HG02642 (cell line): ENCODE measurements at regions not wholly inside any gene's neighbourhood (a gene's known extent, or its start where the extent isn't known, plus 50 kb on each side); places are given as distances from the start of the nearest gene placed in this dataset.
"Not testable (repeated sequence)": the region's sequence is repeated elsewhere in the genome, so short reads cannot be mapped to it uniquely, and the experiment has no call there.

Source experiments
- ATAC-seq: cut with Tn5 transposase; IDR thresholded peaks from one replicate; pipeline ENCODE4 v1.9.1; 2021; ENCODE audit warnings: mild to moderate bottlenecking; ENCODE audit not compliant: unreplicated experiment, poor library complexity

DNA sequence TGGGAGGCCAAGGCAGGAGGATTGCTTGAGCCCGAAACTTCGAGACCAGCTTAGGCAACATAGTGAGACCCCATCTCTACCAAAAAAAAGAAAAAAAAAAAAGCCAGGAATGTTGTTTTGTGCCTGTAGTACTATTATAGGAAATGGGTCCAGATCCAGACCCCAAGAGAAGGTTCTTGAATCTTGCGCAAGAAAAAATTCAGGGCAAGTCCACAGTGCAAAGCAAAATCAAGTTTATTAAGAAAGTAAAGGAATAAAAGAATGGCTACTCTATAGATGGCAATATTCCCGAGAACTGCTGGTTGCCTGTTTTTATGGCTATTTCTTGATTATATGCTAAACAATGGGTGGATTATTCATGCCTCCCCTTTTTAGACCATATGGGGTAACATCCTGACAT, 51.2 kb upstream of the RDX start:
- no peak for ATAC-seq

DNA sequence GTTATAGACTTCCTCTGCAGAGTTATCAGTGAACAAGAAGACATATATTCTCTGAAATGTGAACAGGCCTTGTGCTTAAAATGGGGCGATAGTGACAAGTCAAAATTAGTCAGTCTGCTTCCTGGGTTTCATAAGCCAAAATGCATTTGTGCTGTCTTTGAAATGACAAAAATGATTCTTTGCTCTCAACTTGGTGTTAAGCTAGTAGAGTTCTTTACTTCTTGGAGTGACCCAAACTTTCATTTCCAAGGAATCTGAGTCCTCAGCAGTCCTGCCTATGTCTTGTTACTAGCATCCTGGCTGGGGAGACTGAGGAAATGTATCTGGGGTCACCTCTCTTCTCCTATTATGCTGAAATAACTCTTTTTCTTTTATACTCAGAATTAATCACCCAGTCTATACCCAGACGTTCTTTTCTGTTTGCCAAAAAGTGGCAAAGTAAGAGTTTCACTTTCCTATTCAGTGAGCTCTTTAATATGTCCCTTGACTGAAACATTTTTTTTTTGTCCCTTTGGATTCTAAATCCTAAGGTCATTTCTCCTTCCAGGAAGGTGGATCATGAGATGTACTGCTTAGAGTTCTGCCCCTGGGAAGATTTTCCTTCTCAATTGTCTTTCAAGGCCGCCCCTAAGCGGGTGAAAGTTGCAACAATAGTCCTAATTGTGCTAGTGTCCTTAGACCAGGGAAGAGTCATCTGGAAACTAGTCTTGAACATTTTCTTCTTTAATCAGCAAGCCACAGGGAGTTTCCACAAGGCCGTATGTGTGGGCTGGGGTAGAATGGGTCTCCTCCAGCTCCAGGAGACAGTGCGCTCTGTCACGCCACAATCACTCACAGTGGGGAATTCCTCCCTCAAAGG, 53.0 kb upstream of the RDX start:
- ATAC-seq, result peak; percentile 80

- ATAC-seq, result not testable (repeated sequence)
Measured at GRCh38 chr11:110349997-110350383, 53.6 kb upstream of the RDX start.

GRCh38 chr11:110355011-110355744, 58.8 kb upstream of the RDX start:
- no peak for ATAC-seq

DNA sequence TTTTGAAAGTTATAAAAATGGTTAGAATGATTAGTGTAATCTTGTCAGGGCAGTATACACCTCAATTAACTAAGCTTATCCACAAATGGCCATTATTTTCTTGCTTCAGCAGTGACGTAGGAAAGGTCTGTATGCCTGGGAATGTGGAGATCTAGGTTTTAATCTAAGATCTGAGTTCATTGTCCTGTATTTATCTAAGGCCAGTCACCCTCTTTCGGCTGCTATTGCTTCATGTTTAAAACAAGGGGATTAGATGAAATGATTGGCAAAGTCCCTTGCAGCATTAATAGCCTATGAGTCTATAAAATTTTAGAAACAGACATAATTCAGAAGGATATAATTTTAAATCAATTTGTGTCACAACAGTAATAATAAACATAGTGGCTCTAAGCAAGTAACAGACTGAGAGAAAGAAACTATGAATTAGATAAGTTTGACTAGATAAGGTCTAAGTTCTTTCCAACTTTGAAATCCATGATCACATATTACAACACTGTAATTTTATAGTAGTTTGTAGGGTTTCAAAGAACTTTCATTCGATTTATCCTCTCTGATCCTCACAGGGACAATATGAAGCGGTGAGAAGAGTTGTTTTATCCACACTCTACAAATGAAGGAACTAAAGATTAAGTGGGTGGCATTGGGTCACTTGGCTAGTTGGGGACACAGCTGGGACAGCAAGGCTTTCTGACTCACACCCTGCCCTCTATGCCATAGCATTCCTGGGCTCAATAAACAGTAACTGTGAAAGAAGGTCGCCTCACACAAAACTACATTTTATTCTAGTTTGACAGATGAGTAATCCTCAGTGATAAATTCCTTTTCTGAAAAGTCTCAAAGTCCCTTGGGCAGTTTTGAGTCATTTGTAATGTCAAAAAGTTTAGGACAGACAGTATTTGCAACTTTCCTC, 60.6 kb upstream of the RDX start:
- no peak for ATAC-seq

DNA sequence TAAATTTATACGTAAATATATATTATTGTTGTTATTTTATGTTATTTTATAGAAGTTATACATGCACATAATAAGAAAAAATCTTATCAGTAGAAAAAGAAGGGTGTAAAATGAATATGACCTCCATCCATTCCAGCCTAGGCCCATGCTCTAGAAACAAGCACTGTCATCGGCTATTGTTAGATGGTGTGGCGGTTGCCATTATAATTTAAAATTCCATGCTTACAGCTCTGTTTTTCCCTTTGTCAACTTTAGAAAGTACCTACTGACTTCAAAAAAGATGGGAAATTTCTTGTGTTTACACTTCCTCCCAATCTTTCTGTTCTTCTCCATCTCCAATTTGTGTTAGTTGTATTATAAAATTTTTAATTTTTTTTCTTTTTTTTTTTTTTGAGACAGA, 61.9 kb upstream of the RDX start:
- no peak for ATAC-seq

DNA sequence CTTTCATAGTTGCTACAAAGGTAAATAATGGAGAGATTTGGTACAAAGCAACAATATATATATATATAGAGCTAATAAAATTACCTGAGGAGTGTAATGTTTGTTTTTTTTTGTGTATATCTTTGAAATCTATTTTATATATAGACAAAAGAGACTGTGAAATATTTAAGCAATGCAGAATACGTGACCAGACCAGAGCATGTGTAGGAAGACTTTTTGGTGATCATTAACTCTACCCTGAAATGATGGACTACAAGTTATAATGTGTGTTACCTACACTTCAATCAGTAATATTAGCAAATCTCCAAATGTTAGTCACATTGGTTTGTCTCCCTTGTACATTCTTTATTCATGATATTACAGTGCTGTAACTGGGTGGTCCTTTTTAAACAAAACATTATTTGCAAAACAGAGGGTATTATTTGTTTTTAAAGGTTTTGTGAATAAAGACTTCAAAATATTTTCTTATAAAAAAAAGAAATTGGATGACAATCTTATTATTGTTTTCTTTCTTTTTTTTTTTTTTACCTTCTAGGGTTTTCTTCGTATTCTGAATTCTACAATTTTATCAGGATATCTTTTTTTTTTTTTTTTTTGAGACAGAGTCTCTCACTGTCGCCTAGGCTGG, 64.5 kb upstream of the RDX start:
- ATAC-seq, result not testable (repeated sequence)

GRCh38 chr11:110362971-110363509, 66.6 kb upstream of the RDX start:
- no peak for ATAC-seq

DNA sequence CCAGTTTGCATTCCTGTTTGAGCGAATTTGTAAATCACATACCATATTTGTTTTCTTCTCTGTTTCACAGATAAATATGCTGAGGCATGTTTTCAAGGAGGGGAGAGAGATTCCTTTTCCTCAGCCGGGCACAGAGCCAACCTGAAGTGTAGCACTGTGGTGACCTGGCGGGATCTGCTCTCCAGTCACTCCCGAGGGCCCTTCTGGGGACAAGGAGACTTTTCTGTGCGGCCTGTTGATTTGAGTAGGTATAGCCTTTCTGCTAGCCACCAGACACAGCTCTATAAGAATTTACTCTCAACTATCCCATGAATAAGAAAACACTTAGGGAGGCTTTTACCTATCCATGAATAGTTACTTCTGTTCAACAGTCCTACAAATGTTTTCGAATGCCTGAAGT, 63.5 kb upstream of the FDX1 start:
- ATAC-seq, result no peak

GRCh38 chr11:110367571-110367970, 62.2 kb upstream of the FDX1 start:
- no peak for ATAC-seq

DNA sequence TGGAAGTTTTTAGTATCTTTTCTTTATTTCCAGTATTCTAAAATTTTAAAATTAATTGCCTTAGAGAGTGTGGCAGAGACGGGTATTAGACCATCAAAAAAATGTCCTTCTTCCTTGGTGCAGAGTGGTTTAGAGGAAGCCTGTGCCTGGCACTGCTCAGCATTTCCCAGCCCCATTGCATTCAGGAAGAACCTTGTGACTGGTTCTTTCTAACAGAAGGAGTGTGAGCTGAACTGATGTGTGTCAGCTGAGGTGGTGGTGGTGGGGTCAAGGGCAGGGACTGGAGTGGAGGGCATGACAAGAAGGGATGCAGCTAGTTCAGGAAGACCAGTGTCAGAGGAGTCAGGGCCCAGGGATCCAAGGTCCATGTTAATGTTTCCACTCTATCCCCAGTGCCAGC, 58.7 kb upstream of the FDX1 start:
- no peak for ATAC-seq

DNA sequence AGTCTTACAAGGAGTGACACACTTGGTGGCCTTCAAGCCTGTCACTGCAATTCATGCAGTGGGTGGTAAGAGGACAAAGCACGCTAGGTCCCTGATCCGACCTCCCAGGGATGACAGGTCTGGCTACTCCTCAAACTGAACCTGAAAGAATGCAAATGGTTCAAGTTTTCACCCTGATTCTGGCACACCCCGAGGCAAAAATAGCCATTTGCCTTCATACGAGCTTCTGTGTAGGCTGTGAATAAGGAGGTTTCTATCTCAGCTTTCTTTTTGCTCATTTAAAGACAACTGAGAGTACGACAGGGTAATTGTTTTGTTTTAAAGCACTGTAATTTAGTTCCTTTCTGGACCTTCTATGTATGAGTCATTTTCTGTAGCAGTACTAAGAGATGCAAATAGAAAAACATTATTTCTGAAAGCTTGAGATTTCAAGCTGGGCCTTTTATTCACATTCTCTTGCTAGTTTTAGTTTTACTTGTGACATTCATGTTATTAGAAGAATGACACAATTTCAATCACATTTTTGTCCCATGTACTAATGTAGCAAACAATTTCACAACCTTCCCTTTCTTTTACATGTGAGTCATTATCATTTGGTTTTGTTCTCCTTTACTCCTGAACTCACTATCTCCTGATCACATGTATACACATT, 56.6 kb upstream of the FDX1 start:
- ATAC-seq, result peak; percentile 88

DNA sequence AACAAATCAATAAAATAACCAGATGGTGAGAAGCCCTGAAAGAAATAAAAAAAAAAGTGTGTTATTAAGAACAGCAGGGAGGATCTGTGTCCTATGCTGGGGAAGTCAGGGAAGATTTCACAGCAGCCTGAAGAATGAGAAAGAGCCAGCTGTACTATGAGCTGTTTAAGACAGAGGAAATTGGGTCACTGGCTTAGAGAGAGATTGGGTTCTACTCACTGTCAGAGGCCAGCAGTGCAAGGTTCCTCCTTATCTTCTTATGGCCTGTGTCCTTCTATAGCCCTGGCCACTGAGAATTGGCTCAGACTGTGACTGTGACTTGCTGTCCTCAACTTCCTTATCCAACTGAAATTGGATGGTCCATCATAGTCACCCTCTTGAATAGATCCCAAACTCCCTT, 54.8 kb upstream of the FDX1 start:
- ATAC-seq, result no peak

DNA sequence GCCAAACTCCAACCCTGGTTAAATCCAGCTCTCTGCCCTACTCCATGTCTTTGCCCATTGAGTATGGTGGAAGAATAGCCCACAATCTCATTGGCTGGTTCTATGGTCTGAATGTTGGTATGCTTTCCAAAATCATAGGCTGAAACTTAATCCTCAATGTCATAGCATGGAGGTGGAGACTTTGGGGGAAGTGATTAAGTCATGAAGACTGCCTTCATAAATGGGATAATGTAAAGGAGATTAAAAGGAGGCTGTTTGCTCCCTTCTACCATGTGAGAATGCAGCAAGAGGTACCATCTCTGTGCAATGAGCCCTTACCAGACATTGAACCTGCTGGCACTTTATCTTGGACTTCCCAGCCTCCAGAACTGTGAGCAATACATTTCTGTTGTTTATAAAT, 54.4 kb upstream of the FDX1 start:
- ATAC-seq, result no peak

GRCh38 chr11:110376021-110376420, 53.7 kb upstream of the FDX1 start:
- no peak for ATAC-seq

GRCh38 chr11:110376711-110377324, 52.9 kb upstream of the FDX1 start:
- ATAC-seq, result peak; percentile 38

DNA sequence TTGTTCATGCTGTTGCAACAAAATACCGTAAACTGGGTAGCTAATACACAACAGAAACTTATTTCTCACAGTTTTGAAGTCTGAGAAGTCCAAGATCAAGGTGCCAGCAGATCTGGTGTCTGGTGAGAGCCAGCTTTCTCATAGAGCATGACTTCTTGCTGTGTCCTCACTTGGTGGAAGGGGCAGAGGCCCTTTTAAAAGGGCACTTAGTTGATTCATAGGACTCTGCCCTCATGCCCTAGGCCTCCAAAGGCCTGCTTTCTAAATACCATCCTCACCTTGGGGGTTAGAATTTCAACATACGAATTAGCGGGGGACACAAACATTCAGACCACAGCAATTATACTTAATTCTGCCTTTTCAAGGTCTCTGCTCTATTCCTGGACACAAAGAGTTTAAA, 52.3 kb upstream of the FDX1 start:
- ATAC-seq, result no peak

DNA sequence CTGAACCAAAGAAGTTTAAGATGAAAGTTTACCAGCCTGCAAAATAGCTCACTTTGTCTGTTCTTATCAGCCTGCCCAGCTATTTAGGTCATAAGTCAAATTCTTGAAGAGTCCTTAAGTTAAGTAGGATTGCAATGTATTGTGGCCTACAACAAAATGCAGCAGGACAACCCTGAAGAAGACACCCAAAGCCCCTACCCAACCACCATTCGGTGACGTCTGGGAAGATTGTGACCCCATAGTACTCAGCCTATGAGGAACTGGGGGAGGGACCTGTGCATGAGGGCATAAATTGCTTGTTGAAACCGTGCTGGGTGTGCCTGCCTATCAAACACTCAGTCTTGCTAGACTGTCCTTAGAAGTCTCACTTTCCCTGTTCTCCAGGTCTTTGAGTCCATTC, 50.5 kb upstream of the FDX1 start:
- no peak for ATAC-seq

- no peak for ATAC-seq
Measured at GRCh38 chr11:110379936-110380335, 49.8 kb upstream of the FDX1 start.
